CD14-positive monocyte (primary cell): ENCODE measurements at regions not wholly inside any gene's neighbourhood (a gene's known extent, or its start where the extent isn't known, plus 50 kb on each side); places are given as distances from the start of the nearest gene placed in this dataset.

Experiments used
- DNase-seq, 3 donors: peaks; one replicate each; pipeline ENCODE4 v3.0.0-alpha.2; 2011 to 2022
- H2AFZ ChIP-seq: 2 replicates; pipeline ENCODE4 v1.6.0; 2012; ENCODE audit warnings: mild to moderate bottlenecking, low read depth, low read length, inconsistent platforms; ENCODE audit not compliant: insufficient read depth, poor library complexity, severe bottlenecking
- H3K27ac ChIP-seq, 2 donors: 1 replicate in 1 of 2; 2 replicates in 1 of 2; pipeline ENCODE4 v1.5.1; 2012 to 2013; ENCODE audit warnings: low read length in 2 of 2, control low read depth in 1 of 2, inconsistent platforms in 1 of 2, low read depth in 1 of 2, mild to moderate bottlenecking in 1 of 2
- H3K27me3 ChIP-seq, 2 donors: one replicate each; pipeline versions ENCODE4 v1.6.0 to v1.6.1; 2011 to 2013; ENCODE audit warnings: low read length in 2 of 2; ENCODE audit not compliant: control insufficient read depth in 2 of 2, insufficient read depth in 2 of 2
- H3K36me3 ChIP-seq, 2 donors: replicated peaks in 1 of 2; 1 replicate in 1 of 2; 2 replicates in 1 of 2; pipeline versions ENCODE4 v1.5.1 to v1.6.1; 2012 to 2013; ENCODE audit warnings: low read length in 2 of 2, control low read depth in 1 of 2, inconsistent platforms in 1 of 2, mild to moderate bottlenecking in 1 of 2; ENCODE audit not compliant: insufficient read depth in 2 of 2, control insufficient read depth in 1 of 2
- H3K4me1 ChIP-seq, 2 donors: 1 replicate in 1 of 2; 2 replicates in 1 of 2; pipeline versions ENCODE4 v1.5.1 to v1.6.1; 2012 to 2013; ENCODE audit warnings: low read length in 2 of 2, control low read depth in 1 of 2, inconsistent platforms in 1 of 2, mild to moderate bottlenecking in 1 of 2, moderate library complexity in 1 of 2; ENCODE audit not compliant: insufficient read depth in 2 of 2, control insufficient read depth in 1 of 2
- H3K4me2 ChIP-seq: replicated peaks from 2 replicates; pipeline ENCODE3; 2012; ENCODE audit warnings: low read length, moderate library complexity, mild to moderate bottlenecking; ENCODE audit not compliant: poor library complexity, severe bottlenecking; ENCODE audit errors: extremely low read depth
- H3K4me3 ChIP-seq, 3 experiments: fragments of 200-600 bp in 1 of 3; sonication (generic) in 1 of 3; replicated peaks in 1 of 3; 1 replicate in 2 of 3; 2 replicates in 1 of 3; pipeline ENCODE4 v1.5.1; 2011 to 2013; ENCODE audit warnings: low read length in 3 of 3, mild to moderate bottlenecking in 3 of 3, control low read depth in 2 of 3, low read depth in 2 of 3, inconsistent platforms in 1 of 3, moderate library complexity in 1 of 3
- H3K79me2 ChIP-seq: 2 replicates; pipeline ENCODE4 v1.6.0; 2012; ENCODE audit warnings: mild to moderate bottlenecking, control low read depth, inconsistent platforms, low read length, moderate library complexity; ENCODE audit not compliant: insufficient read depth
- H3K9ac ChIP-seq: 2 replicates; pipeline ENCODE4 v1.6.0; 2017; ENCODE audit warnings: low read length, mild to moderate bottlenecking; ENCODE audit not compliant: insufficient read depth, poor library complexity, severe bottlenecking
- H3K9me3 ChIP-seq, 2 donors: replicated peaks in 1 of 2; 1 replicate in 1 of 2; 2 replicates in 1 of 2; pipeline versions ENCODE4 v1.5.1 to v1.6.1; 2012 to 2013; ENCODE audit warnings: low read length in 2 of 2, control low read depth in 1 of 2; ENCODE audit not compliant: control insufficient read depth in 1 of 2, insufficient read depth in 1 of 2
- H4K20me1 ChIP-seq: 2 replicates; pipeline ENCODE4 v1.6.0; 2012; ENCODE audit warnings: mild to moderate bottlenecking, low read length, control low read depth, moderate library complexity; ENCODE audit not compliant: insufficient read depth
- H3K27ac Mint-ChIP-seq, 7 donors: one replicate each; pipeline ENCODE4 v1.8.0; 2020; ENCODE audit warnings: mild to moderate bottlenecking in 7 of 7, mixed read lengths in 7 of 7, moderate library complexity in 6 of 7, inconsistent platforms in 2 of 7
- H3K27me3 Mint-ChIP-seq, 3 donors: one replicate each; pipeline ENCODE4 v1.8.0; 2021 to 2022; ENCODE audit warnings: low read depth in 3 of 3, mild to moderate bottlenecking in 3 of 3, mixed read lengths in 3 of 3, moderate library complexity in 3 of 3, inconsistent platforms in 1 of 3
- H3K36me3 Mint-ChIP-seq, 2 donors: one replicate each; pipeline ENCODE4 v1.8.0; 2020; ENCODE audit warnings: mixed read lengths in 2 of 2, inconsistent platforms in 1 of 2, mild to moderate bottlenecking in 1 of 2
- H3K4me1 Mint-ChIP-seq: one replicate; pipeline ENCODE4 v1.8.0; 2020; ENCODE audit warnings: mild to moderate bottlenecking, mixed read lengths
- H3K4me3 Mint-ChIP-seq, 2 donors: one replicate each; pipeline ENCODE4 v1.8.0; 2020; ENCODE audit warnings: mild to moderate bottlenecking in 2 of 2, mixed read lengths in 2 of 2, moderate library complexity in 1 of 2
- H3K9me3 Mint-ChIP-seq, 7 donors: one replicate each; pipeline ENCODE4 v1.8.0; 2020 to 2022; ENCODE audit warnings: mixed read lengths in 7 of 7, mild to moderate bottlenecking in 6 of 7, moderate library complexity in 6 of 7, inconsistent platforms in 2 of 7
- WGBS: methylation state at CpG from one replicate; pipeline ENCODE4 v1.1.5; 2013; ENCODE audit warnings: missing lambda C conversion rate; ENCODE audit not compliant: insufficient coverage; 5-methylcytosine and 5-hydroxymethylcytosine counted together
- intact Hi-C, 2 donors: fragments of 100-400 bp; cut with micrococcal nuclease; formaldehyde crosslinking; loops; one replicate each; pipeline versions ENCODE4 v1.15.0 to v1.15.1; 2023
- TF ChIP-seq, protein P1 (sequence below): fragments of 200-600 bp; IDR thresholded peaks from one replicate; pipeline ENCODE4 v1.8.0; 2022; ENCODE audit warnings: antibody characterized with exemption, mild to moderate bottlenecking

DNA sequence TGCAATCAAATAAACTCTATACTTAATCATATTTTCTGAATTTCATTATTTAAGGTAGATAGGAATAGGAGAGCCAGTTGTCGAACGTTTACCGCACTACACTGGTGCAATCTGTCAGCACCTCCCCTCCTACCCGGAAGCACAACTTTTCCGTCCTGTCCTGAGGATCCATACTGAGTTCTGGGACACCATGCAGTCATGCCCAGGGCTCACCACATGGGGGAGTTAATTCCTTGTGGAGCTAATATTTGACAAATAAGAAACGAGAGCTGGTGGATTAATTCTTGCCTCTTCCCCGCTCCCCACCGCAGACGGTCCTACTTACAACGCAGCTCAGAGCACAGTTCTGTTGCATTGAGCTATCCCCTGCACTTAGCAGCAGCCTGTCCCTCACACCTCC lies 107.7 kb upstream of the RALGAPA2 start:
- H3K27ac ChIP-seq: no peak overlapping the region
- peaks cover 37% of the 10 kb centered on the region for H3K4me1 Mint-ChIP-seq
- peak overlapping the region in 1 of 2 donors; percentile 73 for H3K4me3 Mint-ChIP-seq
- 72% methylated on average over 5 of the region's 10 CpGs for WGBS
- H3K4me1 ChIP-seq: peaks cover 36% of the 10 kb centered on the region in 2 donors
- peak in 2 of 3 donors; percentile 5 to 14 for DNase-seq
- H3K4me3 ChIP-seq: no peak overlapping the region
- no peaks in the 10 kb centered on the region for H3K79me2 ChIP-seq
- H3K9me3 ChIP-seq: no peaks in the 10 kb centered on the region
- H3K9me3 Mint-ChIP-seq: peaks cover 0 to 3% (median 0%) of the 10 kb centered on the region in 7 donors
- no peaks in the 10 kb centered on the region for H4K20me1 ChIP-seq
- peaks cover 0 to 16% of the 10 kb centered on the region in 2 donors for H3K27me3 ChIP-seq
- TF ChIP-seq, protein P1, sequence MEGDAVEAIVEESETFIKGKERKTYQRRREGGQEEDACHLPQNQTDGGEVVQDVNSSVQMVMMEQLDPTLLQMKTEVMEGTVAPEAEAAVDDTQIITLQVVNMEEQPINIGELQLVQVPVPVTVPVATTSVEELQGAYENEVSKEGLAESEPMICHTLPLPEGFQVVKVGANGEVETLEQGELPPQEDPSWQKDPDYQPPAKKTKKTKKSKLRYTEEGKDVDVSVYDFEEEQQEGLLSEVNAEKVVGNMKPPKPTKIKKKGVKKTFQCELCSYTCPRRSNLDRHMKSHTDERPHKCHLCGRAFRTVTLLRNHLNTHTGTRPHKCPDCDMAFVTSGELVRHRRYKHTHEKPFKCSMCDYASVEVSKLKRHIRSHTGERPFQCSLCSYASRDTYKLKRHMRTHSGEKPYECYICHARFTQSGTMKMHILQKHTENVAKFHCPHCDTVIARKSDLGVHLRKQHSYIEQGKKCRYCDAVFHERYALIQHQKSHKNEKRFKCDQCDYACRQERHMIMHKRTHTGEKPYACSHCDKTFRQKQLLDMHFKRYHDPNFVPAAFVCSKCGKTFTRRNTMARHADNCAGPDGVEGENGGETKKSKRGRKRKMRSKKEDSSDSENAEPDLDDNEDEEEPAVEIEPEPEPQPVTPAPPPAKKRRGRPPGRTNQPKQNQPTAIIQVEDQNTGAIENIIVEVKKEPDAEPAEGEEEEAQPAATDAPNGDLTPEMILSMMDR: peak; percentile 48
- H3K9ac ChIP-seq: no peak overlapping the region
- intact Hi-C loops: loop anchor here (5.0 to 10.0 kb wide), 2 partner anchors 105 to 153 kb away; partner anchors contain the start of gene RALGAPA2 (in 1 of the 2)
- no peak overlapping the region for H3K27ac Mint-ChIP-seq
- H3K4me2 ChIP-seq: no peak overlapping the region
- peaks cover 31 to 36% (median 34%) of the 10 kb centered on the region in 3 donors for H3K27me3 Mint-ChIP-seq
- no peaks in the 10 kb centered on the region for H3K36me3 ChIP-seq
- H3K36me3 Mint-ChIP-seq: peaks cover 4 to 9% of the 10 kb centered on the region in 2 donors
- H2AFZ ChIP-seq: no peak overlapping the region

- no peak overlapping the region for H3K4me2 ChIP-seq
- peaks cover 20% of the 10 kb centered on the region for H3K4me1 Mint-ChIP-seq
- H3K9ac ChIP-seq: no peak overlapping the region
- no peaks in the 10 kb centered on the region for H3K79me2 ChIP-seq
- H3K36me3 Mint-ChIP-seq: peaks cover 4 to 7% of the 10 kb centered on the region in 2 donors
- WGBS: 85% methylated on average over 3 of the region's 4 CpGs
- DNase-seq: no peak
- H3K4me3 Mint-ChIP-seq: no peak overlapping the region
- TF ChIP-seq, protein P1: no peak
- H2AFZ ChIP-seq: no peak overlapping the region
- H3K27ac Mint-ChIP-seq: no peak overlapping the region
- intact Hi-C loops: no loop called here
- peaks cover 0 to 10% of the 10 kb centered on the region in 2 donors for H3K27me3 ChIP-seq
- H3K27ac ChIP-seq: no peak overlapping the region
- no peaks in the 10 kb centered on the region for H3K36me3 ChIP-seq
- H3K4me1 ChIP-seq: peaks cover 16 to 18% of the 10 kb centered on the region in 2 donors
- peaks cover 0 to 4% (median 0%) of the 10 kb centered on the region in 7 donors for H3K9me3 Mint-ChIP-seq
- H4K20me1 ChIP-seq: no peaks in the 10 kb centered on the region
- H3K9me3 ChIP-seq: no peaks in the 10 kb centered on the region
- no peak overlapping the region for H3K4me3 ChIP-seq
- peaks cover 24 to 28% (median 26%) of the 10 kb centered on the region in 3 donors for H3K27me3 Mint-ChIP-seq
Measured at GRCh38 chr20:20816969-20817755, 104.7 kb upstream of the RALGAPA2 start.
